WTC11 (cell line): ENCODE measurements at regions not wholly inside any gene's neighbourhood (a gene's known extent, or its start where the extent isn't known, plus 50 kb on each side); places are given as distances from the start of the nearest gene placed in this dataset.

Experiments used
- ATAC-seq: fragments of 200-7000 bp; cut with Tn5 transposase; 2 replicates; pipeline ENCODE4 v1.10.0; 2021; ENCODE audit warnings: mild to moderate bottlenecking, moderate library complexity
- CTCF ChIA-PET: fragments of 300-600 bp; sonication (Branson Sonifier 250); formaldehyde crosslinking; loops from one replicate; lab custom pipeline; 2021; ENCODE audit warnings: antibody characterized with exemption; lab: Charles Lee
- POLR2A ChIA-PET: fragments of 350-600 bp; sonication (Branson Sonifier 250); formaldehyde crosslinking; loops from one replicate; lab custom pipeline; 2021; ENCODE audit warnings: antibody characterized with exemption; lab: Charles Lee
- DNase-seq: peaks from one replicate; pipeline ENCODE4 v3.0.0; 2021; ENCODE audit warnings: low spot score
- H3K27ac Mint-ChIP-seq: 2 replicates; pipeline ENCODE4 v1.8.0; 2021; ENCODE audit warnings: mixed read lengths
- H3K27me3 Mint-ChIP-seq: 2 replicates; pipeline ENCODE4 v1.8.0; 2021; ENCODE audit warnings: low read depth, mild to moderate bottlenecking, moderate library complexity, mixed read lengths
- H3K36me3 Mint-ChIP-seq: 2 replicates; pipeline ENCODE4 v1.8.0; 2021; ENCODE audit warnings: mixed read lengths
- H3K4me1 Mint-ChIP-seq: 2 replicates; pipeline ENCODE4 v1.8.0; 2022; ENCODE audit warnings: mixed read lengths
- H3K4me3 Mint-ChIP-seq: 2 replicates; pipeline ENCODE4 v1.8.0; 2021; ENCODE audit warnings: mild to moderate bottlenecking, moderate library complexity, mixed read lengths
- H3K9me3 Mint-ChIP-seq: 2 replicates; pipeline ENCODE4 v1.8.0; 2021; ENCODE audit warnings: mixed read lengths
- FOXP1 ChIP-seq: sonication (generic); formaldehyde crosslinking; IDR thresholded peaks from 2 replicates; pipeline ENCODE4 v1.8.0; 2022; ENCODE audit warnings: missing genetic modification reagents, mild to moderate bottlenecking, moderate library complexity, borderline replicate concordance
- MXD4 ChIP-seq: fragments of 250-450 bp; sonication (Bioruptor Pico); IDR thresholded peaks from 2 replicates; pipeline ENCODE4 v1.8.0; 2021; ENCODE audit warnings: mild to moderate bottlenecking, moderate library complexity, borderline replicate concordance
- NFYB ChIP-seq: sonication (generic); formaldehyde crosslinking; conservative IDR thresholded peaks from 2 replicates; pipeline ENCODE4 v1.8.0; 2022; ENCODE audit warnings: low read depth, missing genetic modification reagents
- TCF7 ChIP-seq: sonication (generic); formaldehyde crosslinking; IDR thresholded peaks from 2 replicates; pipeline ENCODE4 v1.8.0; 2022; ENCODE audit warnings: mild to moderate bottlenecking, low read depth, missing genetic modification reagents, moderate library complexity
- TP53 ChIP-seq: sonication (generic); formaldehyde crosslinking; IDR thresholded peaks from 2 replicates; pipeline ENCODE4 v1.8.1; 2023; ENCODE audit warnings: mild to moderate bottlenecking, missing genetic modification reagents
- TF ChIP-seq, protein P1 (sequence below): sonication (generic); formaldehyde crosslinking; IDR thresholded peaks from 2 replicates; pipeline ENCODE4 v1.8.0; 2022; ENCODE audit warnings: mild to moderate bottlenecking, missing genetic modification reagents
- TF ChIP-seq, protein P2 (sequence below): sonication (generic); formaldehyde crosslinking; IDR thresholded peaks from 2 replicates; pipeline ENCODE4 v1.8.1; 2023; ENCODE audit warnings: mild to moderate bottlenecking, missing genetic modification reagents, borderline replicate concordance
- TF ChIP-seq, protein P3 (sequence below): sonication (generic); formaldehyde crosslinking; IDR thresholded peaks from 2 replicates; pipeline ENCODE4 v1.8.0; 2023; ENCODE audit warnings: missing genetic modification reagents
- TF ChIP-seq, protein P4 (sequence below): sonication (generic); formaldehyde crosslinking; IDR thresholded peaks from 2 replicates; pipeline ENCODE4 v1.8.1; 2023; ENCODE audit warnings: mild to moderate bottlenecking, missing genetic modification reagents
- TF ChIP-seq, protein P5 (sequence below): sonication (generic); formaldehyde crosslinking; conservative IDR thresholded peaks from 2 replicates; pipeline ENCODE4 v1.8.1; 2022; ENCODE audit warnings: mild to moderate bottlenecking, missing genetic modification reagents
- TF ChIP-seq, protein P6 (sequence below): sonication (generic); formaldehyde crosslinking; IDR thresholded peaks from 2 replicates; pipeline ENCODE4 v1.8.1; 2023; ENCODE audit warnings: mild to moderate bottlenecking, missing genetic modification reagents
- TF ChIP-seq, protein P7 (sequence below): sonication (generic); formaldehyde crosslinking; IDR thresholded peaks from 2 replicates; pipeline ENCODE4 v1.8.1; 2023; ENCODE audit warnings: mild to moderate bottlenecking, moderate library complexity, missing genetic modification reagents
- TF ChIP-seq, protein P8 (sequence below): fragments of 200-600 bp; IDR thresholded peaks from 2 replicates; pipeline ENCODE4 v1.8.0; 2022; ENCODE audit warnings: antibody characterized with exemption

DNA sequence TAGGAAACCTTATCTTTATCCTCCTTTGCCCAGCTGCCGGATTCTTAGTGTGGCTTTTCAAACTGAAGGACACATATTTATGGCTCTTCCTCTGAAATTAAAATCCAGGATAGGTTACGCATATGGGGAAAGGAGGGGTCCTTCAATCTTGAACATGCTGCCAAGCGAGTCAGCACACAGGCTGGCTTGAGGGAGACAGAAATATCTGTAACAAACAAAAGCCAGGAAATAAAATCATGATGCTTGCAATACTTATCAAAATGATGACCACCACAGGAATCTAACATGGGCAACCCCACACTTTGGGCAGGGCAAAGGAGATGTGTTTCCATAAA, 196.4 kb upstream of the LDB2 start:
- POLR2A ChIA-PET: no interaction called here
- no peak overlapping the region for H3K4me3 Mint-ChIP-seq
- H3K27me3 Mint-ChIP-seq: no peaks in the 10 kb centered on the region; the same call in 1 of the 2 replicates
- H3K4me1 Mint-ChIP-seq: peaks cover 39% of the 10 kb centered on the region
- DNase-seq (no peak), ATAC-seq (no peak)
- no peak overlapping the region for H3K27ac Mint-ChIP-seq
- no peak for TF ChIP-seq TP53 (CRISPR knock-in tag)
- TF ChIP-seq, protein P1, sequence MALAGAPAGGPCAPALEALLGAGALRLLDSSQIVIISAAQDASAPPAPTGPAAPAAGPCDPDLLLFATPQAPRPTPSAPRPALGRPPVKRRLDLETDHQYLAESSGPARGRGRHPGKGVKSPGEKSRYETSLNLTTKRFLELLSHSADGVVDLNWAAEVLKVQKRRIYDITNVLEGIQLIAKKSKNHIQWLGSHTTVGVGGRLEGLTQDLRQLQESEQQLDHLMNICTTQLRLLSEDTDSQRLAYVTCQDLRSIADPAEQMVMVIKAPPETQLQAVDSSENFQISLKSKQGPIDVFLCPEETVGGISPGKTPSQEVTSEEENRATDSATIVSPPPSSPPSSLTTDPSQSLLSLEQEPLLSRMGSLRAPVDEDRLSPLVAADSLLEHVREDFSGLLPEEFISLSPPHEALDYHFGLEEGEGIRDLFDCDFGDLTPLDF: no peak
- TF ChIP-seq, protein P2, sequence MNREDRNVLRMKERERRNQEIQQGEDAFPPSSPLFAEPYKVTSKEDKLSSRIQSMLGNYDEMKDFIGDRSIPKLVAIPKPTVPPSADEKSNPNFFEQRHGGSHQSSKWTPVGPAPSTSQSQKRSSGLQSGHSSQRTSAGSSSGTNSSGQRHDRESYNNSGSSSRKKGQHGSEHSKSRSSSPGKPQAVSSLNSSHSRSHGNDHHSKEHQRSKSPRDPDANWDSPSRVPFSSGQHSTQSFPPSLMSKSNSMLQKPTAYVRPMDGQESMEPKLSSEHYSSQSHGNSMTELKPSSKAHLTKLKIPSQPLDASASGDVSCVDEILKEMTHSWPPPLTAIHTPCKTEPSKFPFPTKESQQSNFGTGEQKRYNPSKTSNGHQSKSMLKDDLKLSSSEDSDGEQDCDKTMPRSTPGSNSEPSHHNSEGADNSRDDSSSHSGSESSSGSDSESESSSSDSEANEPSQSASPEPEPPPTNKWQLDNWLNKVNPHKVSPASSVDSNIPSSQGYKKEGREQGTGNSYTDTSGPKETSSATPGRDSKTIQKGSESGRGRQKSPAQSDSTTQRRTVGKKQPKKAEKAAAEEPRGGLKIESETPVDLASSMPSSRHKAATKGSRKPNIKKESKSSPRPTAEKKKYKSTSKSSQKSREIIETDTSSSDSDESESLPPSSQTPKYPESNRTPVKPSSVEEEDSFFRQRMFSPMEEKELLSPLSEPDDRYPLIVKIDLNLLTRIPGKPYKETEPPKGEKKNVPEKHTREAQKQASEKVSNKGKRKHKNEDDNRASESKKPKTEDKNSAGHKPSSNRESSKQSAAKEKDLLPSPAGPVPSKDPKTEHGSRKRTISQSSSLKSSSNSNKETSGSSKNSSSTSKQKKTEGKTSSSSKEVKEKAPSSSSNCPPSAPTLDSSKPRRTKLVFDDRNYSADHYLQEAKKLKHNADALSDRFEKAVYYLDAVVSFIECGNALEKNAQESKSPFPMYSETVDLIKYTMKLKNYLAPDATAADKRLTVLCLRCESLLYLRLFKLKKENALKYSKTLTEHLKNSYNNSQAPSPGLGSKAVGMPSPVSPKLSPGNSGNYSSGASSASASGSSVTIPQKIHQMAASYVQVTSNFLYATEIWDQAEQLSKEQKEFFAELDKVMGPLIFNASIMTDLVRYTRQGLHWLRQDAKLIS (CRISPR knock-in tag): no peak
- TF ChIP-seq, protein P3, sequence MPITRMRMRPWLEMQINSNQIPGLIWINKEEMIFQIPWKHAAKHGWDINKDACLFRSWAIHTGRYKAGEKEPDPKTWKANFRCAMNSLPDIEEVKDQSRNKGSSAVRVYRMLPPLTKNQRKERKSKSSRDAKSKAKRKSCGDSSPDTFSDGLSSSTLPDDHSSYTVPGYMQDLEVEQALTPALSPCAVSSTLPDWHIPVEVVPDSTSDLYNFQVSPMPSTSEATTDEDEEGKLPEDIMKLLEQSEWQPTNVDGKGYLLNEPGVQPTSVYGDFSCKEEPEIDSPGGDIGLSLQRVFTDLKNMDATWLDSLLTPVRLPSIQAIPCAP: no peak
- H3K9me3 Mint-ChIP-seq: no peaks in the 10 kb centered on the region
- no peaks in the 10 kb centered on the region for H3K36me3 Mint-ChIP-seq
- CTCF ChIA-PET: no interaction called here

DNA sequence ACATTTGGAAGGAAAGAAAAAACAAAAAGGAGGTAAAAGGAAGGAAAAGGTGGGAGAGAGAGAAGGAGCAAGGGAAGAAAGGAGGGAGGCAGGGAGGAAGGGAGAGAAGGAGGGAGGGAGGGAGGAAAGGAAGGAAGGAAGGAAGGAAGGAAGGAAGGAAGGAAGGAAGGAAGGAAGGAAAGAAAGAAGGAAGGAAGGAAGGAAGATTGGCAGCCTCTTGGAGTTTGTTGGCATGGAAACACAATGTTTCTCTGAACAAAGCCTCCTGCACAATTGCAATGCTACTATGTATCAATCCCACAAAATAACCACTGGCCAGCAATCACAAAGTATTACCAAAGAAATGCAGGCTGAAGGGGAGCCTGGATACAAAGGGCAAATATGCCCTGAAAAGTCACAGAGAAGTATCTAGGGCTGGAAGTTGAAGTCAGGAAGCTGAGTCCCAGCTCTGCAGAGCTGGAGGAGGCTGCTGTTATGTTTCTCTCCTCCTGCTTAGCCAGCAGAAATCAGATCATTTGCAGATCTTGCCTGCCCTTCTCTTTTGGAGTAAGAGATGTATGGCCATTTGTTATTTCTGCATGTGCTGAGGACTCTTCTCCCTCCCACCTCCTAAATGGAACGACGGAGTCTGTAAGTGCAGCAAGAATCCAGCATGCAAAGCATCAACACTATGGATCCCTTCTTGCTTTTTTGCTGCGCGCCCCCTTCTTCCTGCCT, 195.9 kb upstream of the LDB2 start:
- CTCF ChIA-PET: no interaction called here
- TF ChIP-seq, protein P4, sequence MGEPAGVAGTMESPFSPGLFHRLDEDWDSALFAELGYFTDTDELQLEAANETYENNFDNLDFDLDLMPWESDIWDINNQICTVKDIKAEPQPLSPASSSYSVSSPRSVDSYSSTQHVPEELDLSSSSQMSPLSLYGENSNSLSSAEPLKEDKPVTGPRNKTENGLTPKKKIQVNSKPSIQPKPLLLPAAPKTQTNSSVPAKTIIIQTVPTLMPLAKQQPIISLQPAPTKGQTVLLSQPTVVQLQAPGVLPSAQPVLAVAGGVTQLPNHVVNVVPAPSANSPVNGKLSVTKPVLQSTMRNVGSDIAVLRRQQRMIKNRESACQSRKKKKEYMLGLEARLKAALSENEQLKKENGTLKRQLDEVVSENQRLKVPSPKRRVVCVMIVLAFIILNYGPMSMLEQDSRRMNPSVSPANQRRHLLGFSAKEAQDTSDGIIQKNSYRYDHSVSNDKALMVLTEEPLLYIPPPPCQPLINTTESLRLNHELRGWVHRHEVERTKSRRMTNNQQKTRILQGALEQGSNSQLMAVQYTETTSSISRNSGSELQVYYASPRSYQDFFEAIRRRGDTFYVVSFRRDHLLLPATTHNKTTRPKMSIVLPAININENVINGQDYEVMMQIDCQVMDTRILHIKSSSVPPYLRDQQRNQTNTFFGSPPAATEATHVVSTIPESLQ: no peak
- TF ChIP-seq, protein P5, sequence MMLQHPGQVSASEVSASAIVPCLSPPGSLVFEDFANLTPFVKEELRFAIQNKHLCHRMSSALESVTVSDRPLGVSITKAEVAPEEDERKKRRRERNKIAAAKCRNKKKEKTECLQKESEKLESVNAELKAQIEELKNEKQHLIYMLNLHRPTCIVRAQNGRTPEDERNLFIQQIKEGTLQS (CRISPR knock-in tag): no peak
- TF ChIP-seq NFYB (CRISPR knock-in tag): no peak
- TF ChIP-seq, protein P6, sequence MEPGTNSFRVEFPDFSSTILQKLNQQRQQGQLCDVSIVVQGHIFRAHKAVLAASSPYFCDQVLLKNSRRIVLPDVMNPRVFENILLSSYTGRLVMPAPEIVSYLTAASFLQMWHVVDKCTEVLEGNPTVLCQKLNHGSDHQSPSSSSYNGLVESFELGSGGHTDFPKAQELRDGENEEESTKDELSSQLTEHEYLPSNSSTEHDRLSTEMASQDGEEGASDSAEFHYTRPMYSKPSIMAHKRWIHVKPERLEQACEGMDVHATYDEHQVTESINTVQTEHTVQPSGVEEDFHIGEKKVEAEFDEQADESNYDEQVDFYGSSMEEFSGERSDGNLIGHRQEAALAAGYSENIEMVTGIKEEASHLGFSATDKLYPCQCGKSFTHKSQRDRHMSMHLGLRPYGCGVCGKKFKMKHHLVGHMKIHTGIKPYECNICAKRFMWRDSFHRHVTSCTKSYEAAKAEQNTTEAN (CRISPR knock-in tag): no peak
- no peak for TF ChIP-seq TCF7 (CRISPR knock-in tag)
- TF ChIP-seq, protein P7, sequence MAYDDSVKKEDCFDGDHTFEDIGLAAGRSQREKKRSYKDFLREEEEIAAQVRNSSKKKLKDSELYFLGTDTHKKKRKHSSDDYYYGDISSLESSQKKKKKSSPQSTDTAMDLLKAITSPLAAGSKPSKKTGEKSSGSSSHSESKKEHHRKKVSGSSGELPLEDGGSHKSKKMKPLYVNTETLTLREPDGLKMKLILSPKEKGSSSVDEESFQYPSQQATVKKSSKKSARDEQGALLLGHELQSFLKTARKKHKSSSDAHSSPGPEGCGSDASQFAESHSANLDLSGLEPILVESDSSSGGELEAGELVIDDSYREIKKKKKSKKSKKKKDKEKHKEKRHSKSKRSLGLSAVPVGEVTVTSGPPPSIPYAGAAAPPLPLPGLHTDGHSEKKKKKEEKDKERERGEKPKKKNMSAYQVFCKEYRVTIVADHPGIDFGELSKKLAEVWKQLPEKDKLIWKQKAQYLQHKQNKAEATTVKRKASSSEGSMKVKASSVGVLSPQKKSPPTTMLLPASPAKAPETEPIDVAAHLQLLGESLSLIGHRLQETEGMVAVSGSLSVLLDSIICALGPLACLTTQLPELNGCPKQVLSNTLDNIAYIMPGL (CRISPR knock-in tag): no peak
- no peak for TF ChIP-seq MXD4 (CRISPR knock-in tag)
- TF ChIP-seq, protein P8, sequence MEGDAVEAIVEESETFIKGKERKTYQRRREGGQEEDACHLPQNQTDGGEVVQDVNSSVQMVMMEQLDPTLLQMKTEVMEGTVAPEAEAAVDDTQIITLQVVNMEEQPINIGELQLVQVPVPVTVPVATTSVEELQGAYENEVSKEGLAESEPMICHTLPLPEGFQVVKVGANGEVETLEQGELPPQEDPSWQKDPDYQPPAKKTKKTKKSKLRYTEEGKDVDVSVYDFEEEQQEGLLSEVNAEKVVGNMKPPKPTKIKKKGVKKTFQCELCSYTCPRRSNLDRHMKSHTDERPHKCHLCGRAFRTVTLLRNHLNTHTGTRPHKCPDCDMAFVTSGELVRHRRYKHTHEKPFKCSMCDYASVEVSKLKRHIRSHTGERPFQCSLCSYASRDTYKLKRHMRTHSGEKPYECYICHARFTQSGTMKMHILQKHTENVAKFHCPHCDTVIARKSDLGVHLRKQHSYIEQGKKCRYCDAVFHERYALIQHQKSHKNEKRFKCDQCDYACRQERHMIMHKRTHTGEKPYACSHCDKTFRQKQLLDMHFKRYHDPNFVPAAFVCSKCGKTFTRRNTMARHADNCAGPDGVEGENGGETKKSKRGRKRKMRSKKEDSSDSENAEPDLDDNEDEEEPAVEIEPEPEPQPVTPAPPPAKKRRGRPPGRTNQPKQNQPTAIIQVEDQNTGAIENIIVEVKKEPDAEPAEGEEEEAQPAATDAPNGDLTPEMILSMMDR: no peak
- TF ChIP-seq FOXP1 (CRISPR knock-in tag): no peak
- H3K9me3 Mint-ChIP-seq: no peaks in the 10 kb centered on the region
- DNase-seq: no peak
- H3K27ac Mint-ChIP-seq: no peak overlapping the region
- H3K4me1 Mint-ChIP-seq: peaks cover 39% of the 10 kb centered on the region
- H3K4me3 Mint-ChIP-seq: no peak overlapping the region
- no peaks in the 10 kb centered on the region for H3K36me3 Mint-ChIP-seq
- no peak for ATAC-seq
- POLR2A ChIA-PET: no interaction called here
- H3K27me3 Mint-ChIP-seq: no peaks in the 10 kb centered on the region; the same call in 1 of the 2 replicates
